ENCODE measurements at regions not wholly inside any gene's neighbourhood (a gene's known extent, or its start where the extent isn't known, plus 50 kb on each side); places are given as distances from the start of the nearest gene placed in this dataset.

GRCh38 chr13:106367361-106367971 lies 168.0 kb downstream of the EFNB2 start:
- no peak for TF ChIP-seq CTCF (IDR thresholded peaks at IDR 0.05)

- no peak for TF ChIP-seq CTCF (IDR thresholded peaks at IDR 0.05)
Observed at GRCh38 chr13:106362707-106363106, 172.8 kb downstream of the EFNB2 start.

GRCh38 chr13:106361621-106362020 lies 173.8 kb downstream of the EFNB2 start:
- TF ChIP-seq CTCF (IDR thresholded peaks at IDR 0.05) = no peak

- no peak for TF ChIP-seq CTCF (IDR thresholded peaks at IDR 0.05)
Observed at GRCh38 chr13:106357198-106357597, 178.3 kb downstream of the EFNB2 start.

GRCh38 chr13:106355866-106356265 lies 179.6 kb downstream of the EFNB2 start:
- TF ChIP-seq CTCF (IDR thresholded peaks at IDR 0.05) = no peak

GRCh38 chr13:106354961-106355360 lies 180.5 kb downstream of the EFNB2 start:
- TF ChIP-seq CTCF (IDR thresholded peaks at IDR 0.05) = no peak

GRCh38 chr13:106352850-106353249 lies 182.6 kb downstream of the EFNB2 start:
- no peak for TF ChIP-seq CTCF (IDR thresholded peaks at IDR 0.05)

GRCh38 chr13:106351251-106351650 lies 184.2 kb downstream of the EFNB2 start:
- TF ChIP-seq CTCF (IDR thresholded peaks at IDR 0.05) = no peak
